ENCODE measurements at regions not wholly inside any gene's neighbourhood (a gene's known extent, or its start where the extent isn't known, plus 50 kb on each side); places are given as distances from the start of the nearest gene placed in this dataset.

- no peak for DNase-seq
- H3K9me3 Mint-ChIP-seq: no peaks in the 10 kb centered on the region
- no peaks in the 10 kb centered on the region for H3K36me3 Mint-ChIP-seq (ENCODE audit: low read depth)
- no peak overlapping the region for H3K4me3 Mint-ChIP-seq
- no peak overlapping the region for H3K27ac Mint-ChIP-seq
- H3K4me1 Mint-ChIP-seq: no peaks in the 10 kb centered on the region
- TF ChIP-seq CTCF (IDR thresholded peaks at IDR 0.05): no peak
- peaks cover 4% of the 10 kb centered on the region for H3K27me3 Mint-ChIP-seq (ENCODE audit: low read depth, poor library complexity)
Observed at GRCh38 chrX:6759655-6760375, 224.9 kb upstream of the VCX3A start.

GRCh38 chrX:6758234-6758633 is 223.3 kb upstream of the VCX3A start:
- Mint-ChIP-seq H3K27ac (no peak overlapping the region), H3K4me1 (no peaks in the 10 kb centered on the region), H3K9me3 (peaks cover 4% of the 10 kb centered on the region), H3K36me3 (ENCODE audit: low read depth) (no peaks in the 10 kb centered on the region), H3K27me3 (ENCODE audit: low read depth, poor library complexity) (peaks cover 4% of the 10 kb centered on the region), H3K4me3 (no peak overlapping the region)
- TF ChIP-seq CTCF (IDR thresholded peaks at IDR 0.05): no peak
- DNase-seq: no peak

DNA sequence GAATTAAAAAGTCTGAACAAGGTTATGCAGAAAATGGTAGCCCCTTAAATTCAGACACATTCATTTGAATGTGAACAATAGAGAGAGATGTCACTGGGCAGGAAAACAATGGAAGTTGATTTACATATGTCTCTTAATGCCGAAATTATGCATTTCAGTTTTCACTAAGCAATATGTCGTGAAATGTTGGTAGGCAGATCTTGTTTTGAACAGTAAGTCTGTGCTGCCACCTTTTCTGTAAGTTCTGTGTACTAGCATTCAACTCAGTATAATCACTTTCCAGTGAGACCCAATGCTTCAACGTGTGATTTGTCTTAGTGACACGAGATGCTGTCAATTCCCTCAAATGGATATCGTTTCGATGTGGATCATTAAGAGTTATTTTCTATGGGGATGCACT is 222.7 kb upstream of the VCX3A start:
- DNase-seq: no peak
- Mint-ChIP-seq H3K36me3 (ENCODE audit: low read depth) (no peaks in the 10 kb centered on the region), H3K27ac (no peak overlapping the region), H3K4me1 (no peaks in the 10 kb centered on the region), H3K27me3 (ENCODE audit: low read depth, poor library complexity) (peaks cover 4% of the 10 kb centered on the region), H3K9me3 (peaks cover 4% of the 10 kb centered on the region), H3K4me3 (no peak overlapping the region)
- no peak for TF ChIP-seq CTCF (IDR thresholded peaks at IDR 0.05)

DNA sequence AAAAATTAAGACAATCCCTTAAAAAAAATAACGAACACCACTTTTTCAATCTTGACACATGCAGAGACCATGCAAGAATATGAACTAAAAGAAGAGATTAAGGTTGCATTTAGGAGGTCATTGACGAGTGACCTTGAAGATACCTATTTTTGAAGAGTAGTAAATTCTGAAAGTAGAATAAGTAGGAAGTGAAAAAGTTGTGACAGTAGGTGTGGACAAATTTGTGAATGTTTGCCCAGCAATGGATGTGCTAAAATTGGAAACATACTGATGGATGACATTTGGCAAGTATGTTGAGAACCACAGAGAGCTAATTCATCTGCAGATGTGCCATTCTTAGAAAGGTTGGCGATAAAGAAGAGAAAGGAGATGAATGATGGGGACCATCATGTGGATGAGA is 213.7 kb upstream of the VCX3A start:
- H3K4me3 Mint-ChIP-seq: no peak overlapping the region
- TF ChIP-seq CTCF (IDR thresholded peaks at IDR 0.05): no peak
- H3K27ac Mint-ChIP-seq: no peak overlapping the region
- peaks cover 2% of the 10 kb centered on the region for H3K9me3 Mint-ChIP-seq
- no peaks in the 10 kb centered on the region for H3K36me3 Mint-ChIP-seq (ENCODE audit: low read depth)
- no peaks in the 10 kb centered on the region for H3K27me3 Mint-ChIP-seq (ENCODE audit: low read depth, poor library complexity)
- H3K4me1 Mint-ChIP-seq: no peaks in the 10 kb centered on the region
- no peak for DNase-seq

GRCh38 chrX:6738518-6739470 is 203.9 kb upstream of the VCX3A start:
- H3K27me3 Mint-ChIP-seq (ENCODE audit: low read depth, poor library complexity): no peaks in the 10 kb centered on the region
- no peak overlapping the region for H3K27ac Mint-ChIP-seq
- H3K36me3 Mint-ChIP-seq (ENCODE audit: low read depth): no peaks in the 10 kb centered on the region
- H3K9me3 Mint-ChIP-seq: no peaks in the 10 kb centered on the region
- no peak overlapping the region for H3K4me3 Mint-ChIP-seq
- H3K4me1 Mint-ChIP-seq: no peaks in the 10 kb centered on the region
- no peak for DNase-seq
- TF ChIP-seq CTCF (IDR thresholded peaks at IDR 0.05): no peak

Data from nephron progenitor cell (in vitro differentiated cells).